HG03097 (cell line): ENCODE measurements at regions not wholly inside any gene's neighbourhood (a gene's known extent, or its start where the extent isn't known, plus 50 kb on each side); places are given as distances from the start of the nearest gene placed in this dataset.
"Not testable (repeated sequence)": the region's sequence is repeated elsewhere in the genome, so short reads cannot be mapped to it uniquely, and the experiment has no call there.

Experiments used
- ATAC-seq: cut with Tn5 transposase; IDR thresholded peaks from one replicate; pipeline ENCODE4 v1.9.1; 2021; ENCODE audit not compliant: unreplicated experiment, low FRiP score

GRCh38 chr1:242914729-242915128 lies 340.4 kb downstream of the CEP170 start:
- ATAC-seq: not testable (repeated sequence)

GRCh38 chr1:242912855-242913254 lies 342.2 kb downstream of the CEP170 start:
- ATAC-seq: not testable (repeated sequence)

- ATAC-seq: not testable (repeated sequence)
Measured at GRCh38 chr1:242900558-242900957, 354.5 kb downstream of the CEP170 start.

GRCh38 chr1:242890192-242890741 lies 364.8 kb downstream of the CEP170 start:
- no peak for ATAC-seq

- peak; percentile 98 for ATAC-seq
Measured at GRCh38 chr1:242886137-242886536, 361.6 kb upstream of the PLD5 start.

- ATAC-seq: not testable (repeated sequence)
Measured at GRCh38 chr1:242880022-242880421, 355.5 kb upstream of the PLD5 start.

- no peak for ATAC-seq
Measured at GRCh38 chr1:242877743-242878142, 353.2 kb upstream of the PLD5 start.

GRCh38 chr1:242877229-242877628 lies 352.7 kb upstream of the PLD5 start:
- no peak for ATAC-seq

- no peak for ATAC-seq
Measured at GRCh38 chr1:242876030-242876429, 351.5 kb upstream of the PLD5 start.

- ATAC-seq: no peak
Measured at GRCh38 chr1:242873661-242874060, 349.2 kb upstream of the PLD5 start.

GRCh38 chr1:242872521-242872920 lies 348.0 kb upstream of the PLD5 start:
- ATAC-seq: no peak

- ATAC-seq: no peak
Measured at GRCh38 chr1:242871471-242872030, 347.1 kb upstream of the PLD5 start.

GRCh38 chr1:242870966-242871365 lies 346.5 kb upstream of the PLD5 start:
- ATAC-seq: no peak

GRCh38 chr1:242856289-242856688 lies 331.8 kb upstream of the PLD5 start:
- no peak for ATAC-seq

GRCh38 chr1:242854466-242854865 lies 330.0 kb upstream of the PLD5 start:
- no peak for ATAC-seq

- no peak for ATAC-seq
Measured at GRCh38 chr1:242847390-242847993, 323.0 kb upstream of the PLD5 start.

GRCh38 chr1:242842094-242842493 lies 317.6 kb upstream of the PLD5 start:
- no peak for ATAC-seq

- no peak for ATAC-seq
Measured at GRCh38 chr1:242839101-242839500, 314.6 kb upstream of the PLD5 start.

- ATAC-seq: no peak
Measured at GRCh38 chr1:242836423-242836822, 311.9 kb upstream of the PLD5 start.

GRCh38 chr1:242828828-242829227 lies 304.3 kb upstream of the PLD5 start:
- ATAC-seq: no peak

GRCh38 chr1:242828199-242828598 lies 303.7 kb upstream of the PLD5 start:
- ATAC-seq: no peak

GRCh38 chr1:242827538-242827937 lies 303.0 kb upstream of the PLD5 start:
- ATAC-seq: no peak
